ENCODE measurements at regions not wholly inside any gene's neighbourhood (a gene's known extent, or its start where the extent isn't known, plus 50 kb on each side); places are given as distances from the start of the nearest gene placed in this dataset.

DNA sequence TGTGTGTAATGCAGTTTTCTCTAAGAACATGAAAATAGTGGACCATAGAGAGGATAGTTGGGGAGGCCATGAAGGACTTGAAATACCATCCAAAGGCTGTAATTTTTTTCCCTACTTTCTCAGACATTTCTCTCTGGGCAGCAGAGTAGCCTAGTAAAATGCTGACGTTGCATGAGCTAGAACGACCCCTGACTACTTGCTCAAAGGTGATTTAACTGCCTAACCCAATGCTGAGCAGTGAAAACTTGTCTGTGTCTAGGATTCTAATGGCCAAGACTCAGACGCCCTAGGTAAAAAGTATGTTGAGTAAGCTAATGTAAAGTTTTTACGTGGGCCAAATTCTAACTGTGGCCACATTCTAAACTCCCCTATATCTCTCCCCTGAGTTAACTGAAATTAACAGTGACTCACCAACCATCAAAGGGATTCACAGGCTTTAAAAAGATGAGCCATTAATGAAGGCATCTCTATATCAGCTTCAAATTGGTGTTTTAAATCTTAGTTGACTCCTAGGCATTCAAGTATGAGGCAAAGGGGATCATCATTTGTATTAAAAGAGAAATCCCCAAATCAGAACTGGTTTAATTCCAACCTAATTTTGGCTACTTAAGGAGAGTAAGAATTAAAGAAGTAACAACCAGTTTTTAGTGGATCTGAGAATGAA, 121.0 kb upstream of the GAS1 start:
- intact Hi-C loops (cut with DNase I; ENCODE audit: low total_unique reads): no loop called here

DNA sequence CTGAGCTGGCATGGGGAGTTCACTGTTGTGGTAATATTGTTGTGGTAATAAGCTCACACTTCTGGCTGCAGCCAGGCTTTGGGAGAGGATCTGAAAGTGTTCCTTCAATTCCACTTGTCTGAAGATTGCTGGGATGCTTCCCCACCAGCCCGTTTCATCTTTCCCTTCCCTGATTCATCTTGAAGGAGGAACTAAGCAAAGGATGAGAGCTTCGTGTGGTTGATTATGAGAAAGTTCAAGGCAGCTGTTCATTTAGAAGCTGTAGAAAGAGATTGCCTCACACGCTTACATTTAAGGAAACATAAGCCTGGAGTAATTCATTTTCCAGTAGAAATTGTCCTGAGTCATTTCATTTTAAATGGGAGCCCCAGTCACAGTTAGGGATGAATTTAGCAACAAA, 122.4 kb upstream of the GAS1 start:
- DNase-seq: no peak
- no peak overlapping the region for H3K4me3 ChIP-seq
- H3K9me3 ChIP-seq: no peaks in the 10 kb centered on the region
- H3K27ac ChIP-seq: peak overlapping the region; percentile 27 to 36
- TF ChIP-seq, protein P1, sequence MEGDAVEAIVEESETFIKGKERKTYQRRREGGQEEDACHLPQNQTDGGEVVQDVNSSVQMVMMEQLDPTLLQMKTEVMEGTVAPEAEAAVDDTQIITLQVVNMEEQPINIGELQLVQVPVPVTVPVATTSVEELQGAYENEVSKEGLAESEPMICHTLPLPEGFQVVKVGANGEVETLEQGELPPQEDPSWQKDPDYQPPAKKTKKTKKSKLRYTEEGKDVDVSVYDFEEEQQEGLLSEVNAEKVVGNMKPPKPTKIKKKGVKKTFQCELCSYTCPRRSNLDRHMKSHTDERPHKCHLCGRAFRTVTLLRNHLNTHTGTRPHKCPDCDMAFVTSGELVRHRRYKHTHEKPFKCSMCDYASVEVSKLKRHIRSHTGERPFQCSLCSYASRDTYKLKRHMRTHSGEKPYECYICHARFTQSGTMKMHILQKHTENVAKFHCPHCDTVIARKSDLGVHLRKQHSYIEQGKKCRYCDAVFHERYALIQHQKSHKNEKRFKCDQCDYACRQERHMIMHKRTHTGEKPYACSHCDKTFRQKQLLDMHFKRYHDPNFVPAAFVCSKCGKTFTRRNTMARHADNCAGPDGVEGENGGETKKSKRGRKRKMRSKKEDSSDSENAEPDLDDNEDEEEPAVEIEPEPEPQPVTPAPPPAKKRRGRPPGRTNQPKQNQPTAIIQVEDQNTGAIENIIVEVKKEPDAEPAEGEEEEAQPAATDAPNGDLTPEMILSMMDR (IDR thresholded peaks at IDR 0.05): no peak
- TF ChIP-seq POLR2A (IDR thresholded peaks at IDR 0.05): no peak
- intact Hi-C loops (cut with DNase I; ENCODE audit: low total_unique reads): no loop called here
- H3K27me3 ChIP-seq: no peaks in the 10 kb centered on the region
- H3K36me3 ChIP-seq: no peaks in the 10 kb centered on the region
- peaks cover 0 to 21% of the 10 kb centered on the region in 2 donors for H3K4me1 ChIP-seq

More for the DNA sequence above, 121.0 kb upstream of the GAS1 start:
- Histone ChIP-seq H3K4me3 (no peak overlapping the region), H3K4me1 (peaks cover 0 to 19% of the 10 kb centered on the region in 2 donors), H3K27me3 (no peaks in the 10 kb centered on the region), H3K27ac (peak overlapping the region in 1 of 2 donors; percentile 77), H3K36me3 (no peaks in the 10 kb centered on the region), H3K9me3 (no peaks in the 10 kb centered on the region)
- no peak for DNase-seq
- TF ChIP-seq POLR2A (IDR thresholded peaks at IDR 0.05): no peak
- TF ChIP-seq, protein P1 (IDR thresholded peaks at IDR 0.05): no peak

DNA sequence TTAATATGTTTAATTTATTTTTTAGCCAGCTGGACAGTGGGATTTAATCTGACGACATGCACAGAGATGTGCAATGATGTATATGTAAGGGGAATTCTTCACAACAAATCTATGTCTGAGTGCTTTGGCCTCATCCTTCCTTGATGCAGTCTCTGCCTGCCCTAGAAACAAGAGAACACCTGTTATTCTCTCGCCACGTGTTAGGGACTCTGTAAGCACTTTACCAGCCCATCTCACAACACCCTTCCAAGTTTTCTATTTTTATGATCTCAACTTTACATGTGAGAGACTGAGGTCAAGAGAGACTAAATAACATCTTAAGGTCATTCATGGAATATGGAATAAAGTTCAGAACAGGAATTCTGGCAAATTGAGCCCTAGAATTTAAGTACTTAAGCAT, 123.0 kb upstream of the GAS1 start:
- Histone ChIP-seq H3K27ac (peak overlapping the region; percentile 27 to 36), H3K9me3 (no peaks in the 10 kb centered on the region), H3K4me1 (peaks cover 0 to 21% of the 10 kb centered on the region in 2 donors), H3K4me3 (no peak overlapping the region), H3K27me3 (no peaks in the 10 kb centered on the region), H3K36me3 (no peaks in the 10 kb centered on the region)
- no peak for DNase-seq
- TF ChIP-seq, protein P1 (IDR thresholded peaks at IDR 0.05): no peak
- TF ChIP-seq POLR2A (IDR thresholded peaks at IDR 0.05): no peak
- intact Hi-C loops (cut with DNase I; ENCODE audit: low total_unique reads): no loop called here

DNA sequence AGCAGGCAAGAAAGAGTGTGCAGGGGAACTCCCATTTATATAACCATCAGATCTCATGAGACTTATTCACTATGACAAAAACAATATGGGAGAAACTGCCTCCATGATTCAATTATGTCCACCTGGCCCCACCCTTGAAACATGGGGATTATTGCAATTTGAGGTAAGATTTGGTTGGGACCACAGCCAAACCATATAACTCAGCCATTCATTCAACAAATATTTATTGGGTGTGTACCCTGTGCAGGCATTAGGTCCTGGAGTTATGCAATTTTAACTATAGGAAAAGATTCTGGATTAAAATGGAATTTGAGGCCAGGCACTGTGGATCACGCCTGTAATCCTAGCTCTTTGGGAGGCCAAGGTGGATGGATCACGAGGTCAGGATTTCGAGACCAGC, 124.2 kb upstream of the GAS1 start:
- Histone ChIP-seq H3K36me3 (no peaks in the 10 kb centered on the region), H3K4me3 (no peak overlapping the region), H3K27ac (no peak overlapping the region), H3K27me3 (no peaks in the 10 kb centered on the region), H3K9me3 (no peaks in the 10 kb centered on the region), H3K4me1 (peaks cover 0 to 21% of the 10 kb centered on the region in 2 donors)
- TF ChIP-seq, protein P1 (IDR thresholded peaks at IDR 0.05): no peak
- TF ChIP-seq POLR2A (IDR thresholded peaks at IDR 0.05): no peak
- no peak for DNase-seq
- intact Hi-C loops (cut with DNase I; ENCODE audit: low total_unique reads): no loop called here

DNA sequence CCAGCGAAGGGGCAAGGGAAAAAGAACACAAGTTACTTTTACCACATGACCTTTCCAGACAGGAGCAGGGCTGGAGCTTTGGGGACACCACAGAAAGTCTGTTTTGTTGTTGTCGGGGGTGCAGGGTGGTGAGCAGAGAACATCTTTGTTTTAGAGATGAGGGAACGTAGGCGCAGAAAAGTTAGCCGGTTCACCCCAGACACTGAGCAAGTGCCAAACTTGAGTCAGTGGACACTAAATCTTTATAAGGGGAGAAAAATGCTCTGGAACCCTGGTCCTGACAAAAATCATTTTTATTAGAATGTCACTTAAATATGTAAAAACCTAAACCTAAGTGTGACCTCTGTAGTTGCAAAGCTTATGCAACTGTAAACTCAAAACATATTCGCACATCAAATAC, 126.4 kb upstream of the GAS1 start:
- H3K9me3 ChIP-seq: no peaks in the 10 kb centered on the region
- TF ChIP-seq, protein P1 (IDR thresholded peaks at IDR 0.05): no peak
- TF ChIP-seq POLR2A (IDR thresholded peaks at IDR 0.05): no peak
- intact Hi-C loops (cut with DNase I; ENCODE audit: low total_unique reads): no loop called here

More for the DNA sequence above, 126.4 kb upstream of the GAS1 start:
- Histone ChIP-seq H3K27ac (peak overlapping the region; percentile 47 to 69), H3K27me3 (no peaks in the 10 kb centered on the region), H3K36me3 (no peaks in the 10 kb centered on the region), H3K4me1 (peaks cover 0 to 17% of the 10 kb centered on the region in 2 donors), H3K4me3 (no peak overlapping the region)
- DNase-seq: no peak
